PC-3 (cell line): ENCODE measurements at regions not wholly inside any gene's neighbourhood (a gene's known extent, or its start where the extent isn't known, plus 50 kb on each side); places are given as distances from the start of the nearest gene placed in this dataset.

Experiments used
- CTCF ChIP-seq: fragments of 300-600 bp; sonication (generic); conservative IDR thresholded peaks from 2 replicates; pipeline ENCODE4 v1.5.1; 2017; ENCODE audit warnings: antibody characterized with exemption, low read depth, mild to moderate bottlenecking, low read length
- EZH2 ChIP-seq: fragments of 300-600 bp; sonication (generic); IDR thresholded peaks from one replicate; pipeline ENCODE4 v1.6.1; 2017; ENCODE audit warnings: antibody characterized with exemption, mild to moderate bottlenecking, low read length; ENCODE audit not compliant: unreplicated experiment
- EZH2phosphoT487 ChIP-seq: fragments of 300-600 bp; sonication (generic); IDR thresholded peaks from 2 replicates; pipeline ENCODE4 v1.6.1; 2018; ENCODE audit warnings: mild to moderate bottlenecking, antibody characterized with exemption, low read length, borderline replicate concordance

- TF ChIP-seq CTCF = no peak
- no peak for TF ChIP-seq EZH2
- TF ChIP-seq EZH2phosphoT487 = no peak
Measured at GRCh38 chr12:84077679-84078078, 834.9 kb downstream of the SLC6A15 start.
